ENCODE measurements at regions not wholly inside any gene's neighbourhood (a gene's known extent, or its start where the extent isn't known, plus 50 kb on each side); places are given as distances from the start of the nearest gene placed in this dataset.

- TF ChIP-seq EGR1 (IDR thresholded peaks at IDR 0.05) (no peak), TCF12 (IDR thresholded peaks at IDR 0.05; ENCODE audit: low read depth) (no peak), YY1 (IDR thresholded peaks at IDR 0.05; ENCODE audit: low read depth) (no peak)
- TF ChIP-seq, protein P1, sequence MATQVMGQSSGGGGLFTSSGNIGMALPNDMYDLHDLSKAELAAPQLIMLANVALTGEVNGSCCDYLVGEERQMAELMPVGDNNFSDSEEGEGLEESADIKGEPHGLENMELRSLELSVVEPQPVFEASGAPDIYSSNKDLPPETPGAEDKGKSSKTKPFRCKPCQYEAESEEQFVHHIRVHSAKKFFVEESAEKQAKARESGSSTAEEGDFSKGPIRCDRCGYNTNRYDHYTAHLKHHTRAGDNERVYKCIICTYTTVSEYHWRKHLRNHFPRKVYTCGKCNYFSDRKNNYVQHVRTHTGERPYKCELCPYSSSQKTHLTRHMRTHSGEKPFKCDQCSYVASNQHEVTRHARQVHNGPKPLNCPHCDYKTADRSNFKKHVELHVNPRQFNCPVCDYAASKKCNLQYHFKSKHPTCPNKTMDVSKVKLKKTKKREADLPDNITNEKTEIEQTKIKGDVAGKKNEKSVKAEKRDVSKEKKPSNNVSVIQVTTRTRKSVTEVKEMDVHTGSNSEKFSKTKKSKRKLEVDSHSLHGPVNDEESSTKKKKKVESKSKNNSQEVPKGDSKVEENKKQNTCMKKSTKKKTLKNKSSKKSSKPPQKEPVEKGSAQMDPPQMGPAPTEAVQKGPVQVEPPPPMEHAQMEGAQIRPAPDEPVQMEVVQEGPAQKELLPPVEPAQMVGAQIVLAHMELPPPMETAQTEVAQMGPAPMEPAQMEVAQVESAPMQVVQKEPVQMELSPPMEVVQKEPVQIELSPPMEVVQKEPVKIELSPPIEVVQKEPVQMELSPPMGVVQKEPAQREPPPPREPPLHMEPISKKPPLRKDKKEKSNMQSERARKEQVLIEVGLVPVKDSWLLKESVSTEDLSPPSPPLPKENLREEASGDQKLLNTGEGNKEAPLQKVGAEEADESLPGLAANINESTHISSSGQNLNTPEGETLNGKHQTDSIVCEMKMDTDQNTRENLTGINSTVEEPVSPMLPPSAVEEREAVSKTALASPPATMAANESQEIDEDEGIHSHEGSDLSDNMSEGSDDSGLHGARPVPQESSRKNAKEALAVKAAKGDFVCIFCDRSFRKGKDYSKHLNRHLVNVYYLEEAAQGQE (IDR thresholded peaks at IDR 0.05; ENCODE audit: low read depth): no peak
These were observed 560.2 kb upstream of the LRATD1 start for GRCh38 chr2:14072338-14072737.

Data from Ishikawa (cell line).